Activated T-cell treated with anti-CD3 and anti-CD28 coated beads for 48 hours (primary cell): ENCODE measurements at regions not wholly inside any gene's neighbourhood (a gene's known extent, or its start where the extent isn't known, plus 50 kb on each side); places are given as distances from the start of the nearest gene placed in this dataset.

ENCODE experiments used
- DNase-seq: peaks from one replicate; pipeline ENCODE4 v3.0.0-alpha.2; 2020; ENCODE audit warnings: low read depth

DNA sequence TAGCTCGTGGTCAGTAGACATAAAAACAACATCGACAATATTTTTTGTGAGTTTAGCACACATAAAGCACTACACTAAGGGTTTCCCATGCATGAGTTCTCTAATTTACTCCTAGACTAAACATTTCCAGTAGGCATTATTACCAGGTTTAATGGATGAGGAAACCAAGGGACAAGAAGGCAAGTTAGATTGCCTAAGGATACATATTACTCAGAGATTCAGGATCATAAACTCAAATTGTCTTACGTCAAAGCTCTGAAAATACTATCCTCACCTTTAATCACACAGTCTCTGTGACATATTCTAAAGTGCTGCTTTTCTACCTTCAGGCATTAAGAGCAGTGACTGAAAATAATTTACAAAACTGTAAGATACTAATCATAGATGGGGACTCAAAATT is 655.3 kb downstream of the SLC16A7 start:
- DNase-seq = no peak

DNA sequence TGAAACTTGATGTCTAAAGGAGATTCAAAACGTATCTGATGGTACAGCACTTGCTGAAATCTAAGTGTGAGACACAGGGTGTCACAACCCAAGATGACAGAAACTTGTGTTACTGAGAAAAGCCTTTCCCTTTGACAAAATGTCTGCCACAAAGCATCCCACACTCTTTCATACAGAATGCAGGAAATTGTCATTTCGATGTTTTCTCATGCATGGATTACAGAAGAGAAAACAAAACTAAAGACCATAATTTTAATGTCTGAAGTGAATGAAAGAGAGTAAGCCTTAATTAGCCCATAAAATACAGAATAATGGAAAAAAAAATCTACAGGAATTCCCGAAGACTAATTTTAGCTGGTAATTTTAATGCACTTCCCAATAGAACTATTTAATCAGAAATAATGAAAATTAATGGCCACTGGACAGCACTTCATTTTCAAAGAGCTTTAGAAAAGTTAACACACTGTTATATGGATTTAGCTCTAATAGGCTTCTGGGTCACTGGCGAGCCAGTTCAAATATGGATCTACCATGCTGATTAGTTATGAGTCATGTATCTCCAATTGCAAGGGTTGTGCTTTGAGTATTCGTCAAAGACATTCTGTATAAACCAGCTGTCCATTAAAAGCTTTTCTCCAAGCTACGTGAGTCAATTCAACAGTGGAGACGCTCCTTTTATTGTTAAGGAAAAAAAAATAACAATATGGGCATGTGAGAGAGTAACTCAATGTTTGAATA is 656.7 kb downstream of the SLC16A7 start:
- no peak for DNase-seq

- DNase-seq = no peak
Observed at GRCh38 chr12:60255044-60255443, 659.2 kb downstream of the SLC16A7 start.

DNA sequence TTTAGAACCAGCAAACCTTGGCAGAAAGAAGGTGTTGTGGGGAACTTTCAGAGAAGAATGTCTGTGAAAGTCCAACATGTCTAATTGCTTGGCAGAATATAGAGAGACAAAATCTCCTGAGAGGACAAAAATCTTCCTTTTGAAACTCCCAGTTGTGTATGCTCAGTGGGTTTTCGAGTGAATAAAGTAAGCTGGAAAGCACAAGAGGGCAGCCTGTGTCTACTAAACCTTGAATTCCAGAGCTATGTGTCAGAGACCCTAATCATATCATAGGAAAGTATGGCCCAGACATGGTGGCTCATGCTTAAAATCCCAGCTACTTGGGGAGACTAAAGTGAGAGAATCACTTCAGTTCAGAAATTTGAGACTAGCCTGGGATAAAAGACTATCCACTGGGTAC is 661.2 kb downstream of the SLC16A7 start:
- no peak for DNase-seq

- DNase-seq = no peak
Observed at GRCh38 chr12:60259225-60259624, 663.4 kb downstream of the SLC16A7 start.

DNA sequence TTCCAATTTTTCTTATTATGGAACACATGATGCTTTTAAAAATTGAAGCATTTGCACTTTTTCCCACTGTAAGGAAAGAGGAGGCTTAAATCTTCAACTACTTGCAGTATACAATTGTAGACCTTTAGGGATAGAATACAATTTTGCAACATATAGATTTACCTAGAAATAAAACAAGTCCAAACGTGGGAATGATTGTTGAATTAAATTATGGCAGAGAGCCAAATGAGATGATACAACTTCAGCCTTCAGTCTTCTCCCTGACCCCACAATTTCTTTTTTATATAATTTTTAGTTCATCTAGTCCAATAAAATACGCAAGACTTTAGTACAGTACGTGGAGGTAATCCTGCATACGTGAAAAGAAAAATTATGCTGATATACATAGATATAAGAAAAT is 666.5 kb downstream of the SLC16A7 start:
- no peak for DNase-seq

- DNase-seq = no peak
Observed at GRCh38 chr12:60263161-60263560, 667.3 kb downstream of the SLC16A7 start.

DNA sequence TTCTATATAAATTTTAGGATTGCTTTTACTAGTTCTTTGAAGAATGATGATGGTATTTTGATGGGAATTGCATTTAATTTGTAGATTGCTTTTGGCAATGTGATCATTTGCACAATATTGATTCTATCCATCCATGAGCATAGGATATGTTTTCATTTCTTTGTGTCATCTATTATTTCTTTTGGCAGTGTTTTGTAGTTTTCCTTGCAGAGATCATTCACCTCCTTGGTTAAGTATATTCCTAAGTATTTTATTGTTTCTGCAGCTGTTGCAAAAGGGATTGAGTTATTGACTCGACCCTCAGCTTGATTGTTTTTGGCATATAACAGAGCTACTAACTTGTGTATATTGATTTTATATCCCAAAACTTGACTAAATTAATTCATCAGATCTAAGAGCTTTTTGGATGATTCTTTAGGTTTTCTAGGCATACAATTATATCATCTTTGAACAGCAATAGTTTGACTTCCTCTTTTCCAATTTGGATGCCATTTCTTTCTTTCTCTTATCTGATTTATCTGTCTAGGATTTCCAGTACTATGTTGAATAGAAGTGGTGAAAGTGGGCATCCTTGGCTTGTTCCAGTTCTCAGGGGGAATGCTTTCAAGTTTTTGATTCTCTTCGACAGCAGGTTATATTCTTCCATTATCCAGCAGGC is 668.1 kb downstream of the SLC16A7 start:
- DNase-seq = no peak

- DNase-seq = no peak
Observed at GRCh38 chr12:60265741-60266140, 669.9 kb downstream of the SLC16A7 start.

DNA sequence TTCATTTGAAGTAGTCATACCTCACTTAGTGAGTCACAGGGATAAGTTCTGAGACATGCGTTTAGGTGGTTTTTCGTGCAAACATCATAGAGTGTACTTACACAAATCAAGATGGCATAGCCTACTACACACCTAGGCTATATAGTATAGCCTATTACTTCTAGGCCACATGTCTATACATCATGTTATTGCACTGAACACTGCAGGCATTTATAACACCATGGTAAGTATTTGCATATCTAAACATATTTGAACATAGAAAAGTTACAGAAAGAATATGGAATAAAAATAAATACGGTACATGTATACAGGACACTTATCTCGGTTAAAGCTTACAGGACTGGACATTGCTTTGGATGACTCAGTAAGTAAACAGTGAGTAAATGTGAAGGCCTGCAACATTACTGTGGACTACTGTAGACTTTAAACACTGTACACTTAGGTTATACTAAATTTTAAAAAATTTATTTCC is 670.6 kb downstream of the SLC16A7 start:
- no peak for DNase-seq

DNA sequence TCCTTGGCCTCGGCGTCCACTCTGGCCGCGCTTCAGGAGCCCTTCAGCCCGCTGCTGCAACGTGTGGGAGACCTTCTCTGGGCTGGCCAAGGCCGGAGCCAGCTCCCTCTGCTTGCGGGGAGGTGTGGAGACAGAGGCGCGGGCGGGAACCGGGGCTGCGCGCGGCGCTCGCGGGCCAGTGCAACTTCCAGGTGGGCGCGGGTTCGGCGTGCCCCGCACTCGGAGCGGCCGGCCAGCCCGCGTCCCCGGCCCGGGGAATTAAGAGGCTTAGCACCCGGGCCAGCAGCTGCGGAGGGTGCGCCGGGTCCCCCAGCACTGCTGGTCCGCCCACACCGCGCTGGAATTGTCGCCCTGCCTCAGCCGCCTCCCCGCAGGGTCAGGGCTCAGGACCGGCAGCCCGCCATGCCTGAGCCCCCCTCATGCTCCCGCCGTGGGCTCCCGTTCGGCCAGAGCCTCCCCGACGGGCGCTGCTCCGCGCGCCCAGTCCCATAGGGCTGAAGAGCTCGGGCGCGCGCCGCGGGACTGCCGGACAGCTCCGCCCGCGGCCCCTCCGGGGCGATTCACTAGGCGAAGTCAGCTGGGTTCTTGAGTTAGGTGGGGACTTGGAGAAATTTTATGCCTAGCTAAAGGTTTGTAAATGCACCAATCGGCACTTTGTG is 673.9 kb downstream of the SLC16A7 start:
- DNase-seq = no peak

DNA sequence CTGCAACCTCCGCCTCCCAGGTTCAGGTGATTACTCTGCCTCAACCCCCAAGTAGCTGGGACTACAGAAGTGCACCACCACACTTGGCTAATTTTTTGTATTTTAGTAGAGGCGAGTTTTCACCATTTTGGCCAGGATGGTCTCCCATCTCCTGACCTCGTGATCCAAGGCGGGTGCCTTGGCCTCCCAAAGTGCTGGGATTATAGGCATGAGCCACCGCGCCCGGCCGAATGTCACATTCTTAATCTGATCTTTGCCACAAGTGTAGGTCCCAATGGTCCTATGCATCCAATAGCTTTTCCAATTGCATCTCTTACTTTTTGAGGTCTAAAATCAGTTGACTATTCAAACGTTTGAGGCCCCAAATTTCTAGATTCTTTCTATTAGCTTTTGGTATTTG is 676.0 kb downstream of the SLC16A7 start:
- no peak for DNase-seq

GRCh38 chr12:60278209-60278608 is 682.4 kb downstream of the SLC16A7 start:
- DNase-seq = no peak

- no peak for DNase-seq
Observed at GRCh38 chr12:60279221-60279620, 683.4 kb downstream of the SLC16A7 start.

- DNase-seq = no peak
Observed at GRCh38 chr12:60281522-60281921, 685.7 kb downstream of the SLC16A7 start.

GRCh38 chr12:60290532-60290931 is 694.7 kb downstream of the SLC16A7 start:
- no peak for DNase-seq

DNA sequence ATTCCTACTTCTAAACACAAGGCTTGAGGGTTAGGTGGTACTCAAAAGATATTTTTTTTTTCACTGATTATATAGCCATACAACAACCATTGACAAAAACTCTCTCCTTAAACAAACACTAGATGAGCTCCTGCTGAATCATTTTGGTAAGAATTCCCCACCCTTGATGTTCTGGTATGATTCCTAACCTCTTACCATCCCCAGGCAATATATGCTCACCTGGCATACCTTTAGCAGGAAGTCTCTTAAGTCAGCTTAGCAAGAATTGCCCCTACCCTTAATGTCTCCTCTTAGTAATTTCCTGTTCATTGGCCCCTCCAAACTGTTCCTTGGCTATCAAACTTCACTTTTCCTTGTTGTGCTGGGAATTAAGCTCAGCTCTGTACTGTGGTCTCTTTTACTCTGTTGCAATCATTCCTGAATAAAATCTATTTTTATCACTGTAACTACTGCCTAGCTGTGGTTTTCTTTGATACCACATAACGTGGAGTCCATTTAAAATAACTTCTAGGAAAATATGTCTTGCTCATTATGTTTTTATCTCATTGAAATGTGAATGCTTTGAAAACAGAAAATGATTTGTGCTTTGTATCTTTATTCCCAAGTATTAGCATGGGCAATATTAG is 712.6 kb downstream of the SLC16A7 start:
- DNase-seq = no peak

GRCh38 chr12:60311940-60312339 is 716.1 kb downstream of the SLC16A7 start:
- DNase-seq = no peak

- DNase-seq = no peak
Observed at GRCh38 chr12:60317361-60317760, 721.5 kb downstream of the SLC16A7 start.

- DNase-seq = no peak
Observed at GRCh38 chr12:60324746-60325145, 728.9 kb downstream of the SLC16A7 start.

GRCh38 chr12:60333461-60333860 is 737.6 kb downstream of the SLC16A7 start:
- no peak for DNase-seq

- no peak for DNase-seq
Observed at GRCh38 chr12:60335745-60336144, 739.9 kb downstream of the SLC16A7 start.
